HUES6 (cell line): ENCODE measurements at regions not wholly inside any gene's neighbourhood (a gene's known extent, or its start where the extent isn't known, plus 50 kb on each side); places are given as distances from the start of the nearest gene placed in this dataset.
"Not testable (repeated sequence)": the region's sequence is repeated elsewhere in the genome, so short reads cannot be mapped to it uniquely, and the experiment has no call there.

Experiments
- H3K27ac ChIP-seq: 2 replicates; pipeline ENCODE4 v1.7.0; 2013; ENCODE audit warnings: low read depth, mild to moderate bottlenecking, low read length, inconsistent platforms
- H3K27me3 ChIP-seq: 2 replicates; pipeline ENCODE4 v1.6.1; 2013; ENCODE audit warnings: low read length; ENCODE audit not compliant: control insufficient read depth, insufficient read depth
- H3K36me3 ChIP-seq: 2 replicates; pipeline ENCODE4 v1.6.1; 2013; ENCODE audit warnings: low read length; ENCODE audit not compliant: control insufficient read depth, insufficient read depth
- H3K4me1 ChIP-seq: 2 replicates; pipeline ENCODE4 v1.6.1; 2013; ENCODE audit warnings: low read length; ENCODE audit not compliant: control insufficient read depth, insufficient read depth
- H3K4me3 ChIP-seq: 2 replicates; pipeline ENCODE4 v1.5.1; 2013; ENCODE audit warnings: low read depth, low read length
- H3K9ac ChIP-seq: one replicate; pipeline ENCODE4 v1.6.1; 2013; ENCODE audit warnings: mild to moderate bottlenecking, low read length
- H3K9me3 ChIP-seq: 2 replicates; pipeline ENCODE4 v1.6.1; 2013; ENCODE audit warnings: low read depth, low read length; ENCODE audit not compliant: control insufficient read depth, insufficient read depth

DNA sequence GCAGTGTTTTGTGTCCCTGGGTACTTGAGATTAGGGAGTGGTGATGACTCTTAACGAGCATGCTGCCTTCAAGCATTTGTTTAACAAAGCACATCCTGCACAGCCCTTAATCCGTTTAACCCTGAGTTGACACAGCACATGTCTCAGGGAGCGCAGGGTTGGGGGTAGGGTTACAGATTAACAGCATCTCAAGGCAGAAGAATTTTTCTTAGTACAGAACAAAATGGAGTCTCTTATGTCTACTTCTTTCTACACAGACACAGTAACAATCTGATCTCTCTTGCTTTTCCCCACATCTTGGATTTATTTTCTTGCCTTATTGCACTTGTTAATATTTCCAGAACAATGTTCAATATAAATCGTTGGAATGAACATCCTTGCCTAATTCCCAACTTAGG is 187.9 kb upstream of the F9 start:
- Histone ChIP-seq H3K9ac (peak overlapping the region; percentile 31), H3K4me3 (0 out of 2 replicates have a peak overlapping the region, but pooled peaks have one; percentile 13), H3K27ac (peak overlapping the region; percentile 97), H3K4me1 (peaks cover 34% of the 10 kb centered on the region)
- not testable (repeated sequence) for H3K9me3 ChIP-seq, H3K27me3 ChIP-seq, H3K36me3 ChIP-seq

DNA sequence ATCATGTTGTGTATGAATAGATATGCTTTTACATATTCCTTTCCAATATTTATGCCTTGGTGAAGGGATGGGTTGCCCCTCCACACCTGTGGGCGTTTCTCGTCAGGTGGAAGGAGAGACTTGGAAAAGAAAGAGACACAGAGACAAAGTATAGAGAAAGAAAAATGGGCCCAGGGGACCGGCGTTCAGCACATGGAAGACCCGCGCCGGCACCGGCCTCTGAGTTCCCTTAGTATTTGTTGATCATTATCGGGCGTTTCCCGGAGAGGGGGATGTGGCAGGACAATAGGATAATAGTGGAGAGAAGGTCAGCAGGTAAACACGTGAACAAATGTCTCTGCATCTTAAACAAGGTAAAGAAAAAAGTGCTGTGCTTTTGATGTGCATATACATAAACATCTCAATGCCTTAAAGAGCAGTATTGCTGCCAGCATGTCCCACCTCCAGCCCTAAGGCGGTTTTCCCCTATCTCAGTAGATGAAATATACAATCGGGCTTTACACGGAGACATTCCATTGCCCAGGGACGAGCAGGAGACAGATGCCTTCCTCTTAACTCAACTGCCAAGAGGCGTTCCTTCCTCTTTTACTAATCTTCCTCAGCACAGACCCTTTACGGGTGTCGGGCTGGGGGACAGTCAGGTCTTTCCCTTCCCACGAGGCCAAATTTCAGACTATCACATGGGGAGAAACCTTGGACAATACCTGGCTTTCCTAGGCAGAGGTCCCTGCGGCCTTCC is 188.5 kb upstream of the F9 start:
- H3K9ac ChIP-seq: peak overlapping the region; percentile 59
- not testable (repeated sequence) for H3K9me3 ChIP-seq, H3K36me3 ChIP-seq, H3K27me3 ChIP-seq
- peak overlapping the region; percentile 97 for H3K27ac ChIP-seq
- peak overlapping the region; percentile 45 for H3K4me3 ChIP-seq
- H3K4me1 ChIP-seq: peaks cover 34% of the 10 kb centered on the region

DNA sequence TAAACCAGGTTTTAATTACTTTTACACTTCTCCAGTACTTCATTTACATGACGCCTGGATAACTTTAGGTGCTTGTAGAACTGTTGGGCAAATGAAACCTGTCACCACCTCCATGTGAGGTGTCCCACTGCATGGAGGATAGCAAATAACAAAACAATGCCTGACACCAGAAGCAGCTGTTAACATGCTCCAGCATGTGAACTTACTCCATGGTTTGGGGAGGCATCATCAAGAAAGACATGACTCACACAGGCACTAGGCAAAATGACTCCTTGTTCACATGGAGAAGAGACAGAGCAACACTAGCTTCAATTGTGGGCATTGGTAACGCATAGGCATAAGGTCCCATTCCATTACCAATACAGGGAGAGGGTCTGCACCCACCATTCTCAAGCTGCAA is 198.1 kb upstream of the F9 start:
- H3K27me3 ChIP-seq: no peaks in the 10 kb centered on the region; the same call in 1 of the 2 replicates
- H3K9me3 ChIP-seq: peaks cover 4% of the 10 kb centered on the region
- no peak overlapping the region for H3K9ac ChIP-seq
- H3K27ac ChIP-seq: no peak overlapping the region
- H3K36me3 ChIP-seq: no peaks in the 10 kb centered on the region
- no peaks in the 10 kb centered on the region for H3K4me1 ChIP-seq
- H3K4me3 ChIP-seq: no peak overlapping the region

DNA sequence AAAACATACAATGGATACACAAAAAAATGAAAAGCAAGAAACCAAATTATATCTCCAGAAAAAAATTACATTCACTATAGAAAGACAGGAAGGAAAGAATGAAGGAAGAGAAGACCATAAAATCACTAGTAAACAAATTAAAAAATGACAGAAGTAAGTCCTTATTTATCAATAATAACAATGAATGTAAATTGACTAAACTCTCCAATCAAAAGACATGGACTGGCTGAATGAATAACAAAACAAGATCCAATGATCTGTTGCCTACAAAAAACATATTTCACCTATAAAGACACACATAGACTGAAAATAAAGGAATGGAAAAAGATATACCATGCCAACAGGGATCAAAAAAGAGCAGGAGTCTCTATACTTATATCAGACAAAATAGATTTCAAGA is 203.2 kb upstream of the F9 start:
- Histone ChIP-seq H3K27ac (no peak overlapping the region), H3K4me3 (no peak overlapping the region), H3K4me1 (no peaks in the 10 kb centered on the region), H3K9ac (no peak overlapping the region), H3K27me3 (no peaks in the 10 kb centered on the region), H3K9me3 (peaks cover 10% of the 10 kb centered on the region), H3K36me3 (no peaks in the 10 kb centered on the region)

DNA sequence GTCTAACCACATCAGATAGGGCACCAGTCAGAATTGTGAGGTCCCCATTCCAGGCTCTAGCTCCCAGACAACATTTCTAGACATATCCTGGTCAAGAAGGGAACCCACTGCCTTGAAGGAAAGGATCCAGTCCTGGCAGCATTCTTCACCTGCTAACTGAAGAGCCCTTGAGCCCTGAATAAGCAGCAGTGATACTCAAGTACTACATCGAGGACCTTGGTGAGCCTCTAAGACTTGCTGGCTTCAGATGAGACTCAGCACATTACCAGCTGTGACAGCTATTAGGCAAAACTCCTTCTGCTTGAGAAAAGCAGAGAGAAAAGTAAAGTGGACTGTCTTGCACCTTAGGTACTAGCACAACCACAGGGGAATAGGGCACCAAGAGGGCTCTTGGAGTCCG is 205.8 kb upstream of the F9 start:
- Histone ChIP-seq H3K4me1 (no peaks in the 10 kb centered on the region), H3K9me3 (0 out of 2 replicates have a peak, but pooled peaks cover 6% of the 10 kb centered on the region), H3K27me3 (no peaks in the 10 kb centered on the region), H3K36me3 (no peaks in the 10 kb centered on the region), H3K4me3 (no peak overlapping the region), H3K27ac (no peak overlapping the region), H3K9ac (no peak overlapping the region)

DNA sequence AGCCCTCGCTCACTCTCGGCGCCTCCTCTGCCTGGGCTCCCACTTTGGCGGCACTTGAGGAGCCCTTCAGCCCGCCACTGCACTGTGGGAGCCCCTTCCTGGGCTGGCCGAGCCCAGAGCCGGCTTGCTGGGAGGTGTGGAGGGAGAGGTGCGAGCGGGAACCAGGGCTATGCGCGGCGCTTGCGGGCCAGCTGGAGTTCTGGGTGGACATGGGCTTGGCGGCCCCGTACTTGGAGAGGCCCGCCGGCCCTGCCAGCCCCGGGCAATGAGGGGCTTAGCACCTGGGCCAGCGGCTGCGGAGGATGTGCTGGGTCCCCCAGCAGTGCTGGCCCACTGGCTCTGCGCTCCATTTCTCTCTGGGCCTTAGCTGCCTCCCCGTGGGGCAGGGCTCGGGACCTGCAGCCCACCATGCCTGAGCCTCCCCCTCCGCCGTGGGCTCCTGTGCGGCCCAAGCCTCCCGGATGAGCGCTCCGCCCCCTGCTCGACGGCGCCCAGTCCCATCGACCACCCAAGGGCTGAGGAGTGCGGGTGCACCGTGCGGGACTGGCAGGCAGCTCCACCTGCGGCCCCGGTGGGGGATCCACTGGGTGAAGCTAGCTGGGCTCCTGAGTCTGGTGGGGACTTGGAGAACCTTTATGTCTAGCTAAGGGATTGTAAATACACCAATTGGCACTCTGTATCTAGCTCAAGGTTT is 209.7 kb upstream of the F9 start:
- not testable (repeated sequence) for H3K4me1 ChIP-seq, H3K9me3 ChIP-seq, H3K27me3 ChIP-seq, H3K4me3 ChIP-seq, H3K9ac ChIP-seq, H3K27ac ChIP-seq, H3K36me3 ChIP-seq

DNA sequence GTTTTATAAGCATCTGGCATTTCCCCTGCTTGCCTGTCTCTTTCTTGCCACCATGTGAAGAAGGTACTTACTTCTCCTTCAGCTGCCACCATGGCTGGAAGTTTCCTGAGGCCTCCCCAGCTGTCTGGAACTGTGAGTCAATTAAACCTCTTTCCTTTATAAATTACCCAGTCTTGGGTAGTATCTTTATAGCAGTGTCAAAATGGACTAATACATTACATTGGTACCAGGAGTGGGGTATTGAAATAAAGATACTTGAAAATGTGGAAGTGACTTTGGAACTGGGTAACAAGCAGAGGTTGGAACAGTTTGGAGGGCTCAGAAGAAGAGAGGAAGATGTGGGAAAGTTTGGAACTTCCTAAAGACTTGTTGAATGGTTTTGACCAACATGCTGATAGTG is 223.9 kb upstream of the F9 start:
- H3K9me3 ChIP-seq: peaks cover 32% of the 10 kb centered on the region
- H3K4me3 ChIP-seq, H3K4me1 ChIP-seq, H3K27me3 ChIP-seq, H3K9ac ChIP-seq, H3K36me3 ChIP-seq, H3K27ac ChIP-seq: not testable (repeated sequence)

DNA sequence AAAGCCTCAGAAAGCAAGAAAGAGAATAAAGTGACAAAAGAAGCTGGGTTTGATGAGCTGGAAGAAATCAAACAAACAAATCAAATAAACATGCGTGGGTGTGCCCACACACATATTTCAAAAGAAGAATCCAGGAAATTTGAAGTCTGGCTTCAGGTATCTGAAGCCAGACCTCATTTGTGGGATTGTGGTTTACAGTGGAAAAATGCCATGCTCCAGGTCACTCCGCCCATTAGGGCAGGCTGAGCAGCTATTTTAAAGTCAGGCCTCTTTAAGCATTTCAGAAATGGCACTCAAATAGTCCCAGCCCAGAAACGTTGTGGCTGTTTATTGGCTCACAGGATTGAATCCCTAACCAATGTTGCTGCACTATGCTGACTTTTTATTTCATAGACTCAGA is 226.1 kb upstream of the F9 start:
- Histone ChIP-seq H3K9ac (no peak overlapping the region), H3K4me1 (no peaks in the 10 kb centered on the region), H3K9me3 (peaks cover 32% of the 10 kb centered on the region), H3K4me3 (no peak overlapping the region), H3K27ac (no peak overlapping the region), H3K36me3 (no peaks in the 10 kb centered on the region), H3K27me3 (no peaks in the 10 kb centered on the region; the same call in 1 of the 2 replicates)

DNA sequence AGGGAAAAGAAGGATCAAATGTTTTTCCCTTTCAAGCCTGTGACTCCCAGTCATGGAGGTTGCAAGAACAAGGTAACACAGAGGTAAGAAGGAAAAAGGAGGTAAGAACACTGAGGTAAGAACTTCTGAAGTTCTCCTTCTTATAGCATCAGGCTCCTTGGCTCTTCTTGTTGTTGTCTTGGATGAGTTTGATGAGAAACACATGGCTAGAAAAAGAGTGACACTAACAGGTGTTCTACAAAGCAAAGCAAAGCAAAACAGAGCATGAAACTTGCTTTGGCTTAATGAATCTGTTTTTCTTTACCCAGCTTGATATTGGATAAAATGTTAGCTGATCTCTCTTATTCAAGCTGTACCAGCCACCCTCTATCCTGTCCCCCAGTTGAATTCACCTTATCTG is 231.2 kb upstream of the F9 start:
- Histone ChIP-seq H3K27me3 (no peaks in the 10 kb centered on the region; the same call in 1 of the 2 replicates), H3K4me1 (peaks cover 10% of the 10 kb centered on the region), H3K9me3 (no peaks in the 10 kb centered on the region), H3K27ac (no peak overlapping the region), H3K9ac (no peak overlapping the region), H3K4me3 (no peak overlapping the region), H3K36me3 (no peaks in the 10 kb centered on the region)

DNA sequence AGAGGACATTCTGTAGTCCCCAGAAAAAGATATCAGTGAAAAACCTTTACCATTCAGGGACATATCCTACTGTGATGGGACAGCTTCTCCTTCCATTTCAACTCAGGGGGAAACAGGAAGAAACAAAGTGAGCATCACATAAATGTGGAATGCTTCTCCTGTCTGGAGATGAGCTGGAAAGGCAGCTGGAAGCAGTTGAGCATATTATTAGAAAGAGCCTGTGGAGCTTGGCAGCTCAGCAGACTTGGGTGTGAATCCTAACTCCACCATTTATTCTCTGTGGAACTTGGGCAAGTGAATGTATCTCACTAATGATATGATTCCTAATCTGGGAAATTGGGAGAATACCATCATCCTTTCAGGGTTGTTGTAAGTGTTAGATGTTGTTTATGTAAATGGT is 232.1 kb upstream of the F9 start:
- no peaks in the 10 kb centered on the region for H3K36me3 ChIP-seq

DNA sequence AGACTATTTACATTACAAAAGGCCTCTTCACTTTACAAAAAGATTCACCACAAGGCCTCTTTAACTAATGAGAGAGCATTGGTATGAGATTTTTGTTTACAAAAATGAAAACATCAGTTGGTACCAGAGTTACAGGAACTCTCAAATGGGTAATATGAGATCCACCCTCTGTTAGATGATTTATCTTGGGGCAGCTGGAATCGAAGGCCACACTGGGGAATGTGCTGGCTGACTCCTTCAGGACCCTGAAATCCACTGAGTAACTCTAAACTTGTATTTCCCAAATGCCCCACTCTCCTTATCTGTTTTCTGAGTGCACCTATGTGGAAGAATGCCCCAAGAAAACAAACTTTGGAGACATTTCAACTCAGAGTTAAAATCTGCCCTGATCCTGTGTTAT is 232.9 kb upstream of the F9 start:
- no peaks in the 10 kb centered on the region; the same call in 1 of the 2 replicates for H3K27me3 ChIP-seq
- H3K4me3 ChIP-seq: no peak overlapping the region
- peaks cover 10% of the 10 kb centered on the region for H3K4me1 ChIP-seq
- no peak overlapping the region for H3K9ac ChIP-seq
- no peak overlapping the region for H3K27ac ChIP-seq
- no peaks in the 10 kb centered on the region for H3K9me3 ChIP-seq
- H3K36me3 ChIP-seq: no peaks in the 10 kb centered on the region

More for the DNA sequence above, 232.1 kb upstream of the F9 start:
- H3K4me3 ChIP-seq: no peak overlapping the region
- peaks cover 10% of the 10 kb centered on the region for H3K4me1 ChIP-seq
- no peak overlapping the region for H3K9ac ChIP-seq
- H3K9me3 ChIP-seq: no peaks in the 10 kb centered on the region
- H3K27ac ChIP-seq: no peak overlapping the region
- no peaks in the 10 kb centered on the region; the same call in 1 of the 2 replicates for H3K27me3 ChIP-seq
